CD1c-positive myeloid dendritic cell (primary cell): ENCODE measurements at regions not wholly inside any gene's neighbourhood (a gene's known extent, or its start where the extent isn't known, plus 50 kb on each side); places are given as distances from the start of the nearest gene placed in this dataset.
"Not testable (repeated sequence)": the region's sequence is repeated elsewhere in the genome, so short reads cannot be mapped to it uniquely, and the experiment has no call there.

ENCODE experiments used
- DNase-seq: peaks from one replicate; pipeline ENCODE4 v3.0.0-alpha.2; 2016; ENCODE audit errors: extremely low spot score

GRCh38 chr6:113693851-113694250 is 163.3 kb upstream of the MARCKS start:
- DNase-seq, result no peak

- DNase-seq, result no peak
These were observed 162.7 kb upstream of the MARCKS start for GRCh38 chr6:113694278-113695077.

- DNase-seq, result peak; percentile 35
These were observed 161.6 kb upstream of the MARCKS start for GRCh38 chr6:113695516-113695915.

GRCh38 chr6:113696960-113697359 is 160.2 kb upstream of the MARCKS start:
- peak; percentile 87 for DNase-seq

GRCh38 chr6:113697632-113698410 is 159.3 kb upstream of the MARCKS start:
- peak; percentile 72 for DNase-seq

- DNase-seq, result no peak
These were observed 157.9 kb upstream of the MARCKS start for GRCh38 chr6:113699239-113699638.

- DNase-seq, result no peak
These were observed 155.4 kb upstream of the MARCKS start for GRCh38 chr6:113701552-113702254.

- DNase-seq, result no peak
These were observed 150.0 kb upstream of the MARCKS start for GRCh38 chr6:113707194-113707593.

- no peak for DNase-seq
These were observed 147.1 kb upstream of the MARCKS start for GRCh38 chr6:113709936-113710509.

GRCh38 chr6:113713665-113714064 is 143.5 kb upstream of the MARCKS start:
- DNase-seq, result no peak

GRCh38 chr6:113718588-113718987 is 138.6 kb upstream of the MARCKS start:
- DNase-seq, result no peak

- peak; percentile 12 for DNase-seq
These were observed 138.1 kb upstream of the MARCKS start for GRCh38 chr6:113719064-113719463.

- DNase-seq, result peak; percentile 22
These were observed 137.6 kb upstream of the MARCKS start for GRCh38 chr6:113719545-113719944.

GRCh38 chr6:113723182-113723581 is 134.0 kb upstream of the MARCKS start:
- DNase-seq, result no peak

- DNase-seq, result not testable (repeated sequence)
These were observed 132.2 kb upstream of the MARCKS start for GRCh38 chr6:113724927-113725326.

GRCh38 chr6:113731541-113731940 is 125.6 kb upstream of the MARCKS start:
- no peak for DNase-seq

- DNase-seq, result no peak
These were observed 124.7 kb upstream of the MARCKS start for GRCh38 chr6:113732384-113732966.

- DNase-seq, result no peak
These were observed 123.8 kb upstream of the MARCKS start for GRCh38 chr6:113733381-113733780.

- DNase-seq, result peak; percentile 22
These were observed 122.2 kb upstream of the MARCKS start for GRCh38 chr6:113734982-113735381.

GRCh38 chr6:113735491-113735890 is 121.7 kb upstream of the MARCKS start:
- peak; percentile 17 for DNase-seq

- DNase-seq, result no peak
These were observed 120.2 kb upstream of the MARCKS start for GRCh38 chr6:113736978-113737377.
